Sigmoid colon (tissue), 4 donors: ENCODE measurements at regions not wholly inside any gene's neighbourhood (a gene's known extent, or its start where the extent isn't known, plus 50 kb on each side); places are given as distances from the start of the nearest gene placed in this dataset.

Source experiments
- CTCF ChIP-seq, 4 experiments: fragments of 450-650 bp in 3 of 4; fragments of 200-600 bp in 1 of 4; IDR thresholded peaks; one replicate each; pipeline ENCODE4 v1.5.1; 2016 to 2019; ENCODE audit warnings: antibody characterized with exemption in 4 of 4, mild to moderate bottlenecking in 3 of 4, moderate library complexity in 2 of 4
- EP300 ChIP-seq, 4 donors: sonication (generic); formaldehyde crosslinking; IDR thresholded peaks; one replicate each; pipeline ENCODE4 v1.6.1; 2017; ENCODE audit warnings: antibody characterized with exemption in 4 of 4
- POLR2A ChIP-seq, 2 donors: fragments of 450-650 bp; IDR thresholded peaks; one replicate each; pipeline ENCODE4 v1.6.1; 2016; ENCODE audit warnings: antibody characterized with exemption in 2 of 2, mild to moderate bottlenecking in 2 of 2, moderate library complexity in 2 of 2
- POLR2AphosphoS5 ChIP-seq, 4 donors: sonication (generic); formaldehyde crosslinking; IDR thresholded peaks; one replicate each; pipeline ENCODE4 v1.6.1; 2017; ENCODE audit warnings: antibody characterized with exemption in 4 of 4

DNA sequence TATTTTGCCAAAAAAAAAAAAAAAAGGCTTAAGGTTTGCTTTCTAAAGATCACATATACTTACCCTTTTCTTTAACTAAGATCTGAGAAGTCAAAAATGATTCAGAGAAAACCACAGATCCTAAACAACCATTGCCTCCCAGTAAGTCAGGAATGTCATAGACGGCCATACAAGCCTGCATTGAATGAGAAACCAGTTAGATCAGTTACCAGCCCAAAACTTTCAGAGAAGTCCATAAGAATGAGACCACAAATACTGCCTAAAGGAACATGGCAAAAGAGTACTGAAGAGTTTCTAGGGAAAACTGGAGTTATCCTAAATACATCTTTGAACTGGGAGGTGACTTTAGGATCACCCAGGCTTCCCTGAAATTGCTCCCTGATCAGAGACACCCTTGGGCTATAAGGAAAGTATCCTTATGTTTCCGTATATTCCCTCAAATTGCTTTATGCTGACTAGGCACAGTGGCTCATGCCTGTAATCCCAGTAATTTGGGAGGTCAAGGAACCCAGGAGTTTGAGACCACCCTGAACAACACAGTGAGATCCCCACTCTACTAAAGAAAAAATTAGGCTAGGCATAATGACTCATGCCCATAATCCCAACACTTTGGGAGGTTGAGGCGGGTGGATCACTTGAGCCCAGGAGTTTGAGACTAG is 79.4 kb upstream of the SLC4A11 start:
- TF ChIP-seq CTCF (IDR thresholded peaks at IDR 0.05) (no peak), EP300 (IDR thresholded peaks at IDR 0.05) (no peak), POLR2AphosphoS5 (IDR thresholded peaks at IDR 0.05) (no peak), POLR2A (IDR thresholded peaks at IDR 0.05) (no peak)
